ENCODE measurements at regions not wholly inside any gene's neighbourhood (a gene's known extent, or its start where the extent isn't known, plus 50 kb on each side); places are given as distances from the start of the nearest gene placed in this dataset.
A peak's percentile ranks its signal among the peaks of the same experiment; 100 is the strongest.

- H3K36me3 ChIP-seq (ENCODE audit: control insufficient read depth, insufficient read depth, low read length), result no peaks in the 10 kb centered on the region
- TF ChIP-seq CTCF (IDR thresholded peaks at IDR 0.05; ENCODE audit: insufficient read depth, low read length, poor library complexity, severe bottlenecking), result no peak
- H3K27me3 ChIP-seq (replicated peaks; ENCODE audit: control insufficient read depth, insufficient read depth, low read length), result no peaks in the 10 kb centered on the region
- H3K4me3 ChIP-seq (replicated peaks; ENCODE audit: low read depth, low read length), result no peak overlapping the region
- no peak for DNase-seq (ENCODE audit: extremely low read depth, insufficient read length)
Observed at GRCh38 chr14:76708771-76709170, 52.5 kb upstream of the VASH1 start.

GRCh38 chr14:76710056-76711010 lies 50.9 kb upstream of the VASH1 start:
- Histone ChIP-seq H3K4me3 (replicated peaks; ENCODE audit: low read depth, low read length) (no peak overlapping the region), H3K27me3 (replicated peaks; ENCODE audit: control insufficient read depth, insufficient read depth, low read length) (no peaks in the 10 kb centered on the region), H3K36me3 (ENCODE audit: control insufficient read depth, insufficient read depth, low read length) (no peaks in the 10 kb centered on the region)
- TF ChIP-seq CTCF (IDR thresholded peaks at IDR 0.05; ENCODE audit: insufficient read depth, low read length, poor library complexity, severe bottlenecking), result peak; percentile 79
- no peak for DNase-seq (ENCODE audit: extremely low read depth, insufficient read length)

Data from GM06990 (cell line).